ENCODE measurements at regions not wholly inside any gene's neighbourhood (a gene's known extent, or its start where the extent isn't known, plus 50 kb on each side); places are given as distances from the start of the nearest gene placed in this dataset.

DNA sequence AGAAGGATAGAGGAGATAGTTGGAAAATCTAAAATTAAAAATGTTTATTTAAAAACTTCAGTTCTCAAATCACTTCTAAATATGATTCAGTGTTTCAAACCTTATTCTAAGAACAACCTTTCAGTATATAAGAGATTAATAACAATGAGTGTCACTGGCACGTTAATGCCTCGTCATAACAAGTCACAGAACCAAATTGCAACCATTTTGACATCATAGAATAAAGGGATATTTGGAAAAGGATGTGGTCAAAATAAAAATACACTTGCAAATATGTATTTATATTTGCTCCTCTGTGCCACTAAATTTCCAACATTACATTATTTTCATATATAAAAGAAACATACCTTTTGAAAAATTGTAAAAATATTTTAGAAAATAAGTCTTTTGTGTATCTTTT, 1090.6 kb downstream of the SUCLG1 start (continued):
- TF ChIP-seq, protein P1, sequence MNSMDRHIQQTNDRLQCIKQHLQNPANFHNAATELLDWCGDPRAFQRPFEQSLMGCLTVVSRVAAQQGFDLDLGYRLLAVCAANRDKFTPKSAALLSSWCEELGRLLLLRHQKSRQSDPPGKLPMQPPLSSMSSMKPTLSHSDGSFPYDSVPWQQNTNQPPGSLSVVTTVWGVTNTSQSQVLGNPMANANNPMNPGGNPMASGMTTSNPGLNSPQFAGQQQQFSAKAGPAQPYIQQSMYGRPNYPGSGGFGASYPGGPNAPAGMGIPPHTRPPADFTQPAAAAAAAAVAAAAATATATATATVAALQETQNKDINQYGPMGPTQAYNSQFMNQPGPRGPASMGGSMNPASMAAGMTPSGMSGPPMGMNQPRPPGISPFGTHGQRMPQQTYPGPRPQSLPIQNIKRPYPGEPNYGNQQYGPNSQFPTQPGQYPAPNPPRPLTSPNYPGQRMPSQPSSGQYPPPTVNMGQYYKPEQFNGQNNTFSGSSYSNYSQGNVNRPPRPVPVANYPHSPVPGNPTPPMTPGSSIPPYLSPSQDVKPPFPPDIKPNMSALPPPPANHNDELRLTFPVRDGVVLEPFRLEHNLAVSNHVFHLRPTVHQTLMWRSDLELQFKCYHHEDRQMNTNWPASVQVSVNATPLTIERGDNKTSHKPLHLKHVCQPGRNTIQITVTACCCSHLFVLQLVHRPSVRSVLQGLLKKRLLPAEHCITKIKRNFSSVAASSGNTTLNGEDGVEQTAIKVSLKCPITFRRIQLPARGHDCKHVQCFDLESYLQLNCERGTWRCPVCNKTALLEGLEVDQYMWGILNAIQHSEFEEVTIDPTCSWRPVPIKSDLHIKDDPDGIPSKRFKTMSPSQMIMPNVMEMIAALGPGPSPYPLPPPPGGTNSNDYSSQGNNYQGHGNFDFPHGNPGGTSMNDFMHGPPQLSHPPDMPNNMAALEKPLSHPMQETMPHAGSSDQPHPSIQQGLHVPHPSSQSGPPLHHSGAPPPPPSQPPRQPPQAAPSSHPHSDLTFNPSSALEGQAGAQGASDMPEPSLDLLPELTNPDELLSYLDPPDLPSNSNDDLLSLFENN (IDR thresholded peaks at IDR 0.05; ENCODE audit: low read depth in 2 of 2, low read length in 2 of 2): no peak
- TF ChIP-seq SRF (CRISPR knock-in tag; IDR thresholded peaks at IDR 0.05): no peak

DNA sequence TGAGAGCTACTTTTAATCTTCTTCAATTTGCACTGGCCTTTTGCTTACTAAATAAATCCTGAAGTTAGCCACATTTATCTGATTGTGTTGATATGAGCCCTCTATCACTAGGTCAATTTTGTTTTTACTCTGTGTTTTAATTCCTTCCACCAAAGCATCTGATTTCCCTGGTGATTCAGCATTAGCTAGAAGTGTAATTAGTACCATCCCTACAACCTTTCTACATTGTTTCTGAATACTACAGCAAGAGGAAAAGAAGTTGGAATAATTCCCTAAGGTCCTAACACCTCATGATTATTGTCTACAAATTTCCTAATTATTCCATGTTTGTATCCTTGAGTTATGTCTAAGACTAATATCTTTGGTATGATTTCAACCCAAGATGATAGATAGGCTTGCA, 1093.6 kb downstream of the SUCLG1 start:
- H4K20me1 ChIP-seq (replicated peaks; ENCODE audit: control insufficient read depth, insufficient read depth, low read length): no peaks in the 10 kb centered on the region
- TF ChIP-seq SNIP1 (IDR thresholded peaks at IDR 0.05; ENCODE audit: low read depth) (no peak), BRCA1 (IDR thresholded peaks at IDR 0.05) (no peak), BRCA1 (CRISPR knock-in tag; IDR thresholded peaks at IDR 0.05) (no peak), MAZ (CRISPR knock-in tag; conservative IDR thresholded peaks at IDR 0.05 in 1 of 2, IDR thresholded peaks at IDR 0.05 in 1 of 2) (no peak), ARID2 (IDR thresholded peaks at IDR 0.05) (no peak), CXXC5 (CRISPR knock-in tag; IDR thresholded peaks at IDR 0.05) (no peak)
- TF ChIP-seq, protein P2, sequence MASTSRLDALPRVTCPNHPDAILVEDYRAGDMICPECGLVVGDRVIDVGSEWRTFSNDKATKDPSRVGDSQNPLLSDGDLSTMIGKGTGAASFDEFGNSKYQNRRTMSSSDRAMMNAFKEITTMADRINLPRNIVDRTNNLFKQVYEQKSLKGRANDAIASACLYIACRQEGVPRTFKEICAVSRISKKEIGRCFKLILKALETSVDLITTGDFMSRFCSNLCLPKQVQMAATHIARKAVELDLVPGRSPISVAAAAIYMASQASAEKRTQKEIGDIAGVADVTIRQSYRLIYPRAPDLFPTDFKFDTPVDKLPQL (IDR thresholded peaks at IDR 0.05; ENCODE audit: extremely low read depth, insufficient read length): no peak
- TF ChIP-seq, protein P3, sequence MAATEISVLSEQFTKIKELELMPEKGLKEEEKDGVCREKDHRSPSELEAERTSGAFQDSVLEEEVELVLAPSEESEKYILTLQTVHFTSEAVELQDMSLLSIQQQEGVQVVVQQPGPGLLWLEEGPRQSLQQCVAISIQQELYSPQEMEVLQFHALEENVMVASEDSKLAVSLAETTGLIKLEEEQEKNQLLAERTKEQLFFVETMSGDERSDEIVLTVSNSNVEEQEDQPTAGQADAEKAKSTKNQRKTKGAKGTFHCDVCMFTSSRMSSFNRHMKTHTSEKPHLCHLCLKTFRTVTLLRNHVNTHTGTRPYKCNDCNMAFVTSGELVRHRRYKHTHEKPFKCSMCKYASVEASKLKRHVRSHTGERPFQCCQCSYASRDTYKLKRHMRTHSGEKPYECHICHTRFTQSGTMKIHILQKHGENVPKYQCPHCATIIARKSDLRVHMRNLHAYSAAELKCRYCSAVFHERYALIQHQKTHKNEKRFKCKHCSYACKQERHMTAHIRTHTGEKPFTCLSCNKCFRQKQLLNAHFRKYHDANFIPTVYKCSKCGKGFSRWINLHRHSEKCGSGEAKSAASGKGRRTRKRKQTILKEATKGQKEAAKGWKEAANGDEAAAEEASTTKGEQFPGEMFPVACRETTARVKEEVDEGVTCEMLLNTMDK (IDR thresholded peaks at IDR 0.05; ENCODE audit: borderline replicate concordance, insufficient read depth, low read depth, low read length, poor library complexity, severe bottlenecking): no peak
- TF ChIP-seq, protein P4, sequence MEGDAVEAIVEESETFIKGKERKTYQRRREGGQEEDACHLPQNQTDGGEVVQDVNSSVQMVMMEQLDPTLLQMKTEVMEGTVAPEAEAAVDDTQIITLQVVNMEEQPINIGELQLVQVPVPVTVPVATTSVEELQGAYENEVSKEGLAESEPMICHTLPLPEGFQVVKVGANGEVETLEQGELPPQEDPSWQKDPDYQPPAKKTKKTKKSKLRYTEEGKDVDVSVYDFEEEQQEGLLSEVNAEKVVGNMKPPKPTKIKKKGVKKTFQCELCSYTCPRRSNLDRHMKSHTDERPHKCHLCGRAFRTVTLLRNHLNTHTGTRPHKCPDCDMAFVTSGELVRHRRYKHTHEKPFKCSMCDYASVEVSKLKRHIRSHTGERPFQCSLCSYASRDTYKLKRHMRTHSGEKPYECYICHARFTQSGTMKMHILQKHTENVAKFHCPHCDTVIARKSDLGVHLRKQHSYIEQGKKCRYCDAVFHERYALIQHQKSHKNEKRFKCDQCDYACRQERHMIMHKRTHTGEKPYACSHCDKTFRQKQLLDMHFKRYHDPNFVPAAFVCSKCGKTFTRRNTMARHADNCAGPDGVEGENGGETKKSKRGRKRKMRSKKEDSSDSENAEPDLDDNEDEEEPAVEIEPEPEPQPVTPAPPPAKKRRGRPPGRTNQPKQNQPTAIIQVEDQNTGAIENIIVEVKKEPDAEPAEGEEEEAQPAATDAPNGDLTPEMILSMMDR (IDR thresholded peaks at IDR 0.05 in 2 of 3, conservative IDR thresholded peaks at IDR 0.05 in 1 of 3; ENCODE audit: insufficient read depth in 2 of 3, low read depth in 1 of 3, low read length in 3 of 3): no peak

More for the DNA sequence above, 1093.6 kb downstream of the SUCLG1 start:
- Histone ChIP-seq H3K27me3 (ENCODE audit: control insufficient read depth in 2 of 2, insufficient read depth in 2 of 2, low read length in 2 of 2) (no peaks in the 10 kb centered on the region), H3K79me2 (ENCODE audit: control insufficient read depth, insufficient read depth, low read length) (no peaks in the 10 kb centered on the region), H3K9ac (ENCODE audit: insufficient read depth in 1 of 2, low read depth in 2 of 2, low read length in 2 of 2) (no peak overlapping the region), H3K36me3 (ENCODE audit: control insufficient read depth, insufficient read depth, low read length) (no peaks in the 10 kb centered on the region), H3K4me3 (no peak overlapping the region), H3K9me3 (replicated peaks; ENCODE audit: control insufficient read depth, insufficient read depth, low read depth, low read length) (0 out of 2 replicates have a peak, but pooled peaks cover 2% of the 10 kb centered on the region), H3K4me1 (replicated peaks in 1 of 2; ENCODE audit: control insufficient read depth in 2 of 2, insufficient read depth in 2 of 2, low read length in 2 of 2) (no peaks in the 10 kb centered on the region), H3K9me1 (ENCODE audit: control insufficient read depth, insufficient read depth, low read length) (no peaks in the 10 kb centered on the region), H3K4me2 (ENCODE audit: insufficient read depth, low read length) (no peak overlapping the region), H2AFZ (ENCODE audit: low read depth, low read length) (no peak overlapping the region), H3K27ac (ENCODE audit: extremely low read depth, low read depth, low read length) (no peak overlapping the region)
- no TSS peak for BruUV-seq (replicated peaks)
- ChIA-PET POLR2A (no interaction called here), CTCF (ENCODE audit: low intra/inter-chr PET ratio) (no interaction called here)
- intact Hi-C loops (cut with micrococcal nuclease) (no loop called here), in situ Hi-C loops (cut with MboI) (no loop called here)
- DNase-seq (ENCODE audit: extremely low read depth in 1 of 4, low spot score in 3 of 4) (no peak), ATAC-seq (no peak), FAIRE-seq (no peak)
